ENCODE measurements at regions not wholly inside any gene's neighbourhood (a gene's known extent, or its start where the extent isn't known, plus 50 kb on each side); places are given as distances from the start of the nearest gene placed in this dataset.
A peak's percentile ranks its signal among the peaks of the same experiment; 100 is the strongest.

DNA sequence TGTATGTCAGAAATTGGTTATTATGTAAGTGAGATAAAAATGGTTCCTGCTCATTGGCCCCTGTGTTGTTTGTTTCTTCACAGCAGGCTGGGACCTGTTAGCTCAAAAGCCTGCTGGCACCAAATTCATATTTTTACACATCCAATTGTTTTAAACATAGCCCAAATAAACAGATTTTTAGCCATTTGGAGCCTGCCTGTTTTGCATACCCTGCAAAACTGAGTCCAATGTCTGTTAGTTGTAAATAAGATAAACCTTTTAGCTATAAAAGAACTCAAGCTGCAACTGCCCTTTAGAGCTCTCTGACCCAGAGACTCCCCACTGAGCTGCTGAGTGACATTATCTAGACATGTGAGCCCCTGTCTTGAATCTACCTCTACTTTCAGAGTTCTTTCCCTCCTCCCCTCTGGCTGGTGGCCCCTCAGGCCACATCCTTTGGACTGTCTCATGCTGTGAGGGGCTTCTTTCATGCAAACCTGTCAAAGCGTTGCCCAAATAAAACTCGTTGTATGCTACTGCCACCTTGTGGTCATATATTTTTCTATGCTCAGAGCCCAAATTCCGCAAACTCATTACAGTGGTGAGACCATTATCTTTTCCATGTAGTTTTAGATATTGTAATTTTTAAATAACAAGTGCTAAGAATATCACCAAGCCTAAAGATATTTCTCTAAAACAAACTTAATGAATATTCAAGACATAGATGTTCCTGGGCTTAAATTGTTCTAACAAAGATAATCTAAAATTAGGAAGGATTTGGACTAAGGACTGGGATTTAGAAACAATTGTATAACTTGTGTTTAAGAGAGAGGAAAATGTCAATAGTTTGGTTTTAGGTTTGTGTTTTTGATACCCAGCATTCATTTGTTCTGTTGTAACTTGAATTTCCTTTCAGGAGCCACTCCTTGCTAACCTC lies 337.9 kb downstream of the AACS start:
- Histone ChIP-seq H2AK5ac (ENCODE audit: low read depth, low read length) (no peak overlapping the region; the same call in 1 of the 2 replicates), H3K23me2 (ENCODE audit: low read depth, low read length) (no peaks in the 10 kb centered on the region; the same call in 1 of the 2 replicates), H3K79me2 (ENCODE audit: control insufficient read depth in 1 of 2, insufficient read depth in 2 of 2, low read length in 2 of 2) (peaks cover 0 to 33% of the 10 kb centered on the region in 2 experiments; a peak in 2 of 4 replicates), H4K91ac (replicated peaks; ENCODE audit: insufficient read length, low read length) (no peak overlapping the region), H3K27me3 (replicated peaks in 1 of 4; ENCODE audit: control insufficient read depth in 3 of 4, extremely low read depth in 1 of 4, insufficient read depth in 3 of 4, low read length in 3 of 4) (no peaks in the 10 kb centered on the region), H3K4ac (replicated peaks; ENCODE audit: insufficient read length, low read depth, low read length) (no peak overlapping the region), H3K18ac (ENCODE audit: extremely low read depth, low read length) (no peak overlapping the region), H3K4me1 (replicated peaks in 1 of 4; ENCODE audit: control insufficient read depth in 3 of 4, insufficient read depth in 4 of 4, low read length in 3 of 4) (peaks cover 0 to 7% (median 0%) of the 10 kb centered on the region in 4 experiments; a peak in 1 of 7 replicates), H3K56ac (replicated peaks; ENCODE audit: insufficient read length, low read depth, low read length) (no peak overlapping the region), H2BK12ac (ENCODE audit: low read depth, low read length) (no peak overlapping the region), H3K23ac (ENCODE audit: insufficient read length) (no peak overlapping the region), H2BK15ac (ENCODE audit: low read length) (no peak overlapping the region), H2BK5ac (ENCODE audit: low read depth, low read length) (no peak overlapping the region), H3K9me3 (ENCODE audit: insufficient read depth in 2 of 2, low read depth in 1 of 2, low read length in 1 of 2) (no peaks in the 10 kb centered on the region; a peak in 1 of 4 replicates), H3K79me1 (ENCODE audit: low read depth, low read length) (peaks cover 4% of the 10 kb centered on the region), H2AFZ (ENCODE audit: low read length) (no peak overlapping the region), H3K9ac (replicated peaks in 1 of 4; ENCODE audit: extremely low read depth in 1 of 4, low read depth in 3 of 4, low read length in 3 of 4) (no peak overlapping the region), H3K36me3 (ENCODE audit: control insufficient read depth in 2 of 4, insufficient read depth in 4 of 4, low read length in 3 of 4) (no peaks in the 10 kb centered on the region; a peak in 1 of 8 replicates), H2BK20ac (ENCODE audit: low read length) (0 out of 2 replicates have a peak overlapping the region, but pooled peaks have one; percentile 10), H2BK120ac (replicated peaks; ENCODE audit: low read depth, low read length) (no peak overlapping the region), H4K8ac (ENCODE audit: extremely low read depth, insufficient read depth, low read length) (no peak overlapping the region), H3K4me2 (ENCODE audit: insufficient read depth in 1 of 2, low read depth in 2 of 2, low read length in 2 of 2) (no peak overlapping the region), H3K14ac (ENCODE audit: insufficient read length) (no peak overlapping the region), H3K4me3 (ENCODE audit: extremely low read depth in 1 of 4, insufficient read depth in 2 of 4, low read depth in 3 of 4, low read length in 4 of 4) (no peak overlapping the region), H4K20me1 (replicated peaks in 1 of 2; ENCODE audit: control insufficient read depth in 1 of 2, insufficient read depth in 2 of 2, low read length in 2 of 2) (peaks cover 0 to 1% of the 10 kb centered on the region in 2 experiments), H3K27ac (ENCODE audit: low read depth, low read length) (no peak overlapping the region), H4K5ac (ENCODE audit: insufficient read length, low read depth, low read length) (no peak overlapping the region)
- FAIRE-seq (peak; percentile 94), DNase-seq (ENCODE audit: low read depth in 1 of 2, low spot score in 2 of 2) (peak; percentile 64 to 66)
- CTCF ChIA-PET (ENCODE audit: partially characterized antibody), result interaction anchor here (0.7 to 8.0 kb wide), 26 partner anchors 13 to 280 kb away, joined by 3 to 85 read pairs (median 4); no protein-coding TSS in a partner anchor
- POLR2A ChIA-PET (ENCODE audit: partially characterized antibody), result interaction anchor here (0.6 to 1.8 kb wide), 5 partner anchors 70 to 411 kb away, joined by 3 read pairs; no protein-coding TSS in a partner anchor
- WGBS, 2 experiments (ENCODE audit: extremely low coverage in 1 of 2, insufficient coverage in 1 of 2, insufficient read length in 1 of 2, insufficient replicate concordance in 2 of 2, low coverage in 1 of 2, low lambda C conversion rate in 2 of 2, missing lambda C conversion rate in 1 of 2), result 12% methylated on average over 3 of the region's 3 CpGs; no CpG with 5 or more reads in 1 of the 2 experiments
- TF ChIP-seq HDAC2 (IDR thresholded peaks at IDR 0.05; ENCODE audit: borderline replicate concordance in 1 of 2, low read depth in 2 of 2, low read length in 2 of 2) (peak in 1 of 2 experiments; percentile 25; a peak in 3 of 4 replicates), CBX8 (IDR thresholded peaks at IDR 0.05; ENCODE audit: borderline replicate concordance, low read depth, low read length) (no peak), TEAD4 (IDR thresholded peaks at IDR 0.05; ENCODE audit: low read depth, low read length) (peak; percentile 57; the same call in 1 of the 2 replicates), SIN3A (conservative IDR thresholded peaks at IDR 0.05 in 1 of 2, IDR thresholded peaks at IDR 0.05 in 1 of 2; ENCODE audit: low read depth in 1 of 2, low read length in 2 of 2) (peak; percentile 46 to 91; a peak in 2 of 4 replicates), USF2 (IDR thresholded peaks at IDR 0.05; ENCODE audit: low read length) (no peak)
- TF ChIP-seq, protein P1, sequence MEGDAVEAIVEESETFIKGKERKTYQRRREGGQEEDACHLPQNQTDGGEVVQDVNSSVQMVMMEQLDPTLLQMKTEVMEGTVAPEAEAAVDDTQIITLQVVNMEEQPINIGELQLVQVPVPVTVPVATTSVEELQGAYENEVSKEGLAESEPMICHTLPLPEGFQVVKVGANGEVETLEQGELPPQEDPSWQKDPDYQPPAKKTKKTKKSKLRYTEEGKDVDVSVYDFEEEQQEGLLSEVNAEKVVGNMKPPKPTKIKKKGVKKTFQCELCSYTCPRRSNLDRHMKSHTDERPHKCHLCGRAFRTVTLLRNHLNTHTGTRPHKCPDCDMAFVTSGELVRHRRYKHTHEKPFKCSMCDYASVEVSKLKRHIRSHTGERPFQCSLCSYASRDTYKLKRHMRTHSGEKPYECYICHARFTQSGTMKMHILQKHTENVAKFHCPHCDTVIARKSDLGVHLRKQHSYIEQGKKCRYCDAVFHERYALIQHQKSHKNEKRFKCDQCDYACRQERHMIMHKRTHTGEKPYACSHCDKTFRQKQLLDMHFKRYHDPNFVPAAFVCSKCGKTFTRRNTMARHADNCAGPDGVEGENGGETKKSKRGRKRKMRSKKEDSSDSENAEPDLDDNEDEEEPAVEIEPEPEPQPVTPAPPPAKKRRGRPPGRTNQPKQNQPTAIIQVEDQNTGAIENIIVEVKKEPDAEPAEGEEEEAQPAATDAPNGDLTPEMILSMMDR (IDR thresholded peaks at IDR 0.05; ENCODE audit: control extremely low read depth in 1 of 3, insufficient read depth in 1 of 3, low read depth in 1 of 3, low read length in 3 of 3), result peak in 2 of 3 experiments; percentile 70 to 74; a peak in 3 of 4 replicates
